ENCODE measurements at regions not wholly inside any gene's neighbourhood (a gene's known extent, or its start where the extent isn't known, plus 50 kb on each side); places are given as distances from the start of the nearest gene placed in this dataset.

GRCh38 chr5:8123559-8123958 lies 254.6 kb downstream of the MTRR start:
- no peak for TF ChIP-seq SIN3A (IDR thresholded peaks at IDR 0.05; ENCODE audit: borderline replicate concordance, insufficient read depth, low read length)
- TF ChIP-seq FOXP2 (optimal IDR thresholded peaks at IDR 0.05; ENCODE audit: borderline replicate concordance, extremely low read depth, extremely low read length, insufficient read depth): no peak
- TF ChIP-seq REST (IDR thresholded peaks at IDR 0.05; ENCODE audit: insufficient read depth in 1 of 2, low read depth in 2 of 2, low read length in 2 of 2): no peak
- TF ChIP-seq POLR2AphosphoS5 (IDR thresholded peaks at IDR 0.05; ENCODE audit: low read depth, low read length): no peak
- no peak for TF ChIP-seq TAF1 (IDR thresholded peaks at IDR 0.05; ENCODE audit: borderline replicate concordance, insufficient read depth, low read length)

GRCh38 chr5:8134609-8135008 lies 265.7 kb downstream of the MTRR start:
- no peak for TF ChIP-seq POLR2AphosphoS5 (IDR thresholded peaks at IDR 0.05; ENCODE audit: low read depth, low read length)
- no peak for TF ChIP-seq TAF1 (IDR thresholded peaks at IDR 0.05; ENCODE audit: borderline replicate concordance, insufficient read depth, low read length)
- TF ChIP-seq FOXP2 (optimal IDR thresholded peaks at IDR 0.05; ENCODE audit: borderline replicate concordance, extremely low read depth, extremely low read length, insufficient read depth): no peak
- no peak for TF ChIP-seq SIN3A (IDR thresholded peaks at IDR 0.05; ENCODE audit: borderline replicate concordance, insufficient read depth, low read length)
- no peak for TF ChIP-seq REST (IDR thresholded peaks at IDR 0.05; ENCODE audit: insufficient read depth in 1 of 2, low read depth in 2 of 2, low read length in 2 of 2)

DNA sequence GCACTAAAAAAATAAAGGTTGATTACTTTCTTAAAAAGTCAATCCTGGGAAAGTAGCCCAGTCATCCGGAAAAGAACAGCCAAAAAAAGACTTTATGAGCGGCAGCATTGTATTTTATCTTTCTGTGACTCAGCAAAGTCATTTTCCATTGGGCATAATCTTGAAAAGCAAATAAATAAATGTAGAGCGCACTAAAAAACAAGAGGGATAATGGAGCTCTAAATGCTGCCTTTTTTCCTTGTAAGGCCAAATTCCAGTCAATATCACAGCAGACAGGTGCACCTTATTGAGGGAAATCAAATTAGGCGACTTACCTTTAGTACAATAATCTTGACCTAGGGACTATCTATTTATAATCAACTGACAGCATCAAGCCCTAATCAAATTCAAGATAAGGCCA lies 266.8 kb downstream of the MTRR start:
- TF ChIP-seq FOXP2 (optimal IDR thresholded peaks at IDR 0.05; ENCODE audit: borderline replicate concordance, extremely low read depth, extremely low read length, insufficient read depth) (no peak), REST (IDR thresholded peaks at IDR 0.05; ENCODE audit: insufficient read depth in 1 of 2, low read depth in 2 of 2, low read length in 2 of 2) (no peak), TAF1 (IDR thresholded peaks at IDR 0.05; ENCODE audit: borderline replicate concordance, insufficient read depth, low read length) (no peak), SIN3A (IDR thresholded peaks at IDR 0.05; ENCODE audit: borderline replicate concordance, insufficient read depth, low read length) (no peak), POLR2AphosphoS5 (IDR thresholded peaks at IDR 0.05; ENCODE audit: low read depth, low read length) (no peak)

- TF ChIP-seq REST (IDR thresholded peaks at IDR 0.05; ENCODE audit: insufficient read depth in 1 of 2, low read depth in 2 of 2, low read length in 2 of 2) (no peak), FOXP2 (optimal IDR thresholded peaks at IDR 0.05; ENCODE audit: borderline replicate concordance, extremely low read depth, extremely low read length, insufficient read depth) (no peak)
These were observed 267.3 kb downstream of the MTRR start for GRCh38 chr5:8136271-8136670.

GRCh38 chr5:8137941-8138550 lies 269.1 kb downstream of the MTRR start:
- TF ChIP-seq REST (IDR thresholded peaks at IDR 0.05; ENCODE audit: insufficient read depth in 1 of 2, low read depth in 2 of 2, low read length in 2 of 2) (no peak), SIN3A (IDR thresholded peaks at IDR 0.05; ENCODE audit: borderline replicate concordance, insufficient read depth, low read length) (no peak), POLR2AphosphoS5 (IDR thresholded peaks at IDR 0.05; ENCODE audit: low read depth, low read length) (no peak), TAF1 (IDR thresholded peaks at IDR 0.05; ENCODE audit: borderline replicate concordance, insufficient read depth, low read length) (no peak), FOXP2 (optimal IDR thresholded peaks at IDR 0.05; ENCODE audit: borderline replicate concordance, extremely low read depth, extremely low read length, insufficient read depth) (no peak)

Data from PFSK-1 (cell line).